AG04450 (cell line): ENCODE measurements at regions not wholly inside any gene's neighbourhood (a gene's known extent, or its start where the extent isn't known, plus 50 kb on each side); places are given as distances from the start of the nearest gene placed in this dataset.

Experiments used
- CTCF ChIA-PET: fragments of 300-600, 350-600 bp; formaldehyde crosslinking; extraction: SDS; loops from one replicate; lab custom pipeline; 2022; ENCODE audit warnings: antibody characterized with exemption, inconsistent platforms; lab: Charles Lee
- POLR2A ChIA-PET: fragments of 350-600 bp; formaldehyde crosslinking; extraction: SDS; loops from one replicate; lab custom pipeline; 2021; ENCODE audit warnings: antibody characterized with exemption, inconsistent platforms; lab: Yijun Ruan, JAX
- DNase-seq: peaks from one replicate; pipeline ENCODE4 v3.0.0-alpha.2; 2011; ENCODE audit warnings: low read depth, low spot score
- H3K27ac ChIP-seq: one replicate; pipeline ENCODE4 v1.5.1; 2012; ENCODE audit warnings: low read depth, low read length, control low read depth
- H3K27me3 ChIP-seq: one replicate; pipeline ENCODE4 v1.6.0; 2012; ENCODE audit warnings: low read length; ENCODE audit not compliant: control insufficient read depth, insufficient read depth
- H3K4me3 ChIP-seq: 2 replicates; pipeline ENCODE4 v1.5.1; 2011; ENCODE audit warnings: mild to moderate bottlenecking, low read depth, low read length, control low read depth
- H3K9me3 ChIP-seq: 2 replicates; pipeline ENCODE4 v1.5.1; 2012; ENCODE audit warnings: low read length; ENCODE audit not compliant: control insufficient read depth, insufficient read depth
- CTCF ChIP-seq: IDR thresholded peaks from 2 replicates; pipeline ENCODE4 v1.5.1; 2011; ENCODE audit warnings: low read depth, low read length, control low read depth, inconsistent platforms

GRCh38 chr12:41769810-41770209 lies 374.9 kb downstream of the GXYLT1 start:
- Histone ChIP-seq H3K27ac (no peak overlapping the region), H3K27me3 (no peaks in the 10 kb centered on the region), H3K4me3 (no peak overlapping the region), H3K9me3 (no peaks in the 10 kb centered on the region)
- no peak for TF ChIP-seq CTCF
- ChIA-PET CTCF (no interaction called here), POLR2A (no interaction called here)
- DNase-seq, result no peak

GRCh38 chr12:41768456-41768855 lies 376.2 kb downstream of the GXYLT1 start:
- DNase-seq, result no peak
- ChIA-PET POLR2A (no interaction called here), CTCF (no interaction called here)
- Histone ChIP-seq H3K9me3 (no peaks in the 10 kb centered on the region), H3K4me3 (no peak overlapping the region), H3K27ac (no peak overlapping the region), H3K27me3 (no peaks in the 10 kb centered on the region)
- no peak for TF ChIP-seq CTCF

DNA sequence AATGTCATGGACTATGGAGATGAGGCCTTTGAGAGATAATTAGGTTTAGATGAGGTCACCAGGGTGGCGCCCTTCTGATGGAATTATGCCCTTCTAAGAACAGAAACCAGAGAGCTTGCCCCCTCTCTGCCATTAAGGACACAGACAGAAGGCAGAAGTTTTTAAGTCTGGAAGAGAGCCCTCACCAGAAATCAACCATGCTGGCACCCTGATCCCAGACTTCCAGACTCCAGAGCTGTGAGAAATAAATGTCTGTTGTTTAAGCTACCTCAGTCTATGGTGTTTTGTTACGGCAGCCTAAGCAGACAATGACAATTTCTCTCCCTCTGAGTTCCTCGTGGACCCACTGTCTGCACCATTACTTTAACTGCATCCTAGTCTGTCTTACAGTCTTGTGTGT lies 382.0 kb downstream of the GXYLT1 start:
- ChIA-PET CTCF (no interaction called here), POLR2A (no interaction called here)
- H3K27ac ChIP-seq, result no peak overlapping the region
- DNase-seq, result no peak
- TF ChIP-seq CTCF, result no peak
- no peaks in the 10 kb centered on the region for H3K9me3 ChIP-seq
- no peak overlapping the region for H3K4me3 ChIP-seq
- no peaks in the 10 kb centered on the region for H3K27me3 ChIP-seq

DNA sequence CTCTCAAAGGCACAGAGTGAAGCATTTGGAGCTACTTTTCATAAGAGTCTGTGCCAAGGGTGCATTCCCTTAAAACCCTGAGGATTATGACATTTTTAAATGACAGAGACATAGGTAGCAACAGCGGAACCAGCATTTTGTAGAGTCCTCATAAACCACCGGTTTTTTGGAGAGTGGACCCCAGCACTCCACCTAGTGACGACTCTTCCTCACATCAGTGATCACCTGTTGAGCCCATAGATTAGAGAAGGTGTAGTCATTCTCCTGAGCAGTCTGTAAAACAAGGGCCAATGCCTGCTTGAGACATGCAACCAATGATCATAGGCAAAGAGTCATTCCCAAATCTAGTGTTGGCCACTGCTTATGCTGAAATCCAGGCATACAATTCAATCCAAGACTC lies 399.1 kb downstream of the GXYLT1 start:
- H3K27ac ChIP-seq, result no peak overlapping the region
- no peak for TF ChIP-seq CTCF
- no peak for DNase-seq
- H3K4me3 ChIP-seq, result no peak overlapping the region
- POLR2A ChIA-PET, result no interaction called here
- H3K27me3 ChIP-seq, result no peaks in the 10 kb centered on the region
- no peaks in the 10 kb centered on the region; the same call in 1 of the 2 replicates for H3K9me3 ChIP-seq
- CTCF ChIA-PET, result no interaction called here

DNA sequence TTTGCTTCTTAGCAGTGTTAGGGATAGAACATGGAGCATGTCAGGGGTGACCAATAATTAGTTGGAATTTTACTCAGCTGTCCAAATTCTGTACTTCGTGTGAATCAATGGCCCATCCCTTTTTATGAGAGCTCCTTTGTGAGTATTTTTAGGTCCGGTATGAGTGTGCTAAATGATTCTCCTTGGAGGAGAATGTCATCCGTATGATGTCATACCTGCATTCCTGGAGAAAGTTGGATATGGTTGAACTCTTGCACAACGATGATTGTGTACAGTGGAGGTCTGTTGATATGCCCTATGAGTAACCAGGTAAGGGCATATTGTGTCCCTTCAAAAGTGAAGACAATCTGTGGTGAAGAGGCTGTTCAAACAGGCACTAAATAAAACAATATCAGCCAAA lies 400.8 kb downstream of the GXYLT1 start:
- DNase-seq, result no peak
- ChIA-PET POLR2A (no interaction called here), CTCF (no interaction called here)
- H3K27ac ChIP-seq, result no peak overlapping the region
- no peak overlapping the region for H3K4me3 ChIP-seq
- TF ChIP-seq CTCF, result no peak
- H3K9me3 ChIP-seq, result no peaks in the 10 kb centered on the region; the same call in 1 of the 2 replicates
- no peaks in the 10 kb centered on the region for H3K27me3 ChIP-seq
